ENCODE measurements at regions not wholly inside any gene's neighbourhood (a gene's known extent, or its start where the extent isn't known, plus 50 kb on each side); places are given as distances from the start of the nearest gene placed in this dataset.

GRCh38 chr4:177012918-177013545 is 220.3 kb upstream of the VEGFC start:
- DNase-seq (ENCODE audit: insufficient read length, low spot score) = no peak
- TF ChIP-seq POLR2A (IDR thresholded peaks at IDR 0.05; ENCODE audit: low read depth, low read length) = no peak
- FAIRE-seq = no peak

- no peak for TF ChIP-seq POLR2A (IDR thresholded peaks at IDR 0.05; ENCODE audit: low read depth, low read length)
- DNase-seq (ENCODE audit: insufficient read length, low spot score) = no peak
- no peak for FAIRE-seq
These were observed 223.9 kb upstream of the VEGFC start for GRCh38 chr4:177016541-177017141.

GRCh38 chr4:177023951-177024350 is 231.2 kb upstream of the VEGFC start:
- TF ChIP-seq POLR2A (IDR thresholded peaks at IDR 0.05; ENCODE audit: low read depth, low read length) = no peak
- DNase-seq (ENCODE audit: insufficient read length, low spot score) (no peak), FAIRE-seq (no peak)

- TF ChIP-seq POLR2A (IDR thresholded peaks at IDR 0.05; ENCODE audit: low read depth, low read length) = no peak
- FAIRE-seq (no peak), DNase-seq (ENCODE audit: insufficient read length, low spot score) (no peak)
These were observed 239.6 kb upstream of the VEGFC start for GRCh38 chr4:177032341-177032740.

GRCh38 chr4:177033135-177033534 is 240.4 kb upstream of the VEGFC start:
- no peak for FAIRE-seq
- DNase-seq (ENCODE audit: insufficient read length, low spot score) = no peak
- no peak for TF ChIP-seq POLR2A (IDR thresholded peaks at IDR 0.05; ENCODE audit: low read depth, low read length)

GRCh38 chr4:177033632-177034031 is 240.9 kb upstream of the VEGFC start:
- no peak for TF ChIP-seq POLR2A (IDR thresholded peaks at IDR 0.05; ENCODE audit: low read depth, low read length)
- FAIRE-seq (no peak), DNase-seq (ENCODE audit: insufficient read length, low spot score) (no peak)

GRCh38 chr4:177041356-177041755 is 248.6 kb upstream of the VEGFC start:
- FAIRE-seq = no peak
- no peak for TF ChIP-seq POLR2A (IDR thresholded peaks at IDR 0.05; ENCODE audit: low read depth, low read length)
- DNase-seq (ENCODE audit: insufficient read length, low spot score) = no peak

GRCh38 chr4:177047070-177047850 is 254.5 kb upstream of the VEGFC start:
- no peak for TF ChIP-seq POLR2A (IDR thresholded peaks at IDR 0.05; ENCODE audit: low read depth, low read length)
- DNase-seq (ENCODE audit: insufficient read length, low spot score) (peak; percentile 3), FAIRE-seq (no peak)

GRCh38 chr4:177047851-177048174 is 255.1 kb upstream of the VEGFC start:
- DNase-seq (ENCODE audit: insufficient read length, low spot score) = no peak
- no peak for FAIRE-seq
- no peak for TF ChIP-seq POLR2A (IDR thresholded peaks at IDR 0.05; ENCODE audit: low read depth, low read length)

GRCh38 chr4:177051473-177052060 is 258.1 kb upstream of the NEIL3 start:
- DNase-seq (ENCODE audit: insufficient read length, low spot score) = no peak
- FAIRE-seq = no peak
- no peak for TF ChIP-seq POLR2A (IDR thresholded peaks at IDR 0.05; ENCODE audit: low read depth, low read length)

- FAIRE-seq = no peak
- TF ChIP-seq POLR2A (IDR thresholded peaks at IDR 0.05; ENCODE audit: low read depth, low read length) = no peak
- DNase-seq (ENCODE audit: insufficient read length, low spot score) = no peak
These were observed 257.3 kb upstream of the NEIL3 start for GRCh38 chr4:177052211-177052934.

- FAIRE-seq (no peak), DNase-seq (ENCODE audit: insufficient read length, low spot score) (no peak)
- no peak for TF ChIP-seq POLR2A (IDR thresholded peaks at IDR 0.05; ENCODE audit: low read depth, low read length)
These were observed 252.5 kb upstream of the NEIL3 start for GRCh38 chr4:177057186-177057585.

GRCh38 chr4:177064116-177064515 is 245.6 kb upstream of the NEIL3 start:
- TF ChIP-seq POLR2A (IDR thresholded peaks at IDR 0.05; ENCODE audit: low read depth, low read length) = no peak
- DNase-seq (ENCODE audit: insufficient read length, low spot score) (no peak), FAIRE-seq (no peak)
